Adrenal gland (tissue), 5 donors: ENCODE measurements at regions not wholly inside any gene's neighbourhood (a gene's known extent, or its start where the extent isn't known, plus 50 kb on each side); places are given as distances from the start of the nearest gene placed in this dataset.

Experiments
- CTCF ChIP-seq, 6 experiments: fragments of 450-650 bp in 4 of 6; fragments of 200-600 bp in 2 of 6; sonication (generic) in 1 of 6; IDR thresholded peaks; 1 replicate in 5 of 6; 2 replicates in 1 of 6; pipeline versions ENCODE4 v1.5.1 to v1.8.0; 2016 to 2021; ENCODE audit warnings: antibody characterized with exemption in 6 of 6, mild to moderate bottlenecking in 2 of 6, moderate library complexity in 1 of 6
- POLR2A ChIP-seq, 2 donors: fragments of 450-650 bp; IDR thresholded peaks; one replicate each; pipeline ENCODE4 v1.6.1; 2017; ENCODE audit warnings: antibody characterized with exemption in 2 of 2, mild to moderate bottlenecking in 2 of 2, moderate library complexity in 1 of 2
- donor health status: DM: no; HTN: no; CAD: no.

DNA sequence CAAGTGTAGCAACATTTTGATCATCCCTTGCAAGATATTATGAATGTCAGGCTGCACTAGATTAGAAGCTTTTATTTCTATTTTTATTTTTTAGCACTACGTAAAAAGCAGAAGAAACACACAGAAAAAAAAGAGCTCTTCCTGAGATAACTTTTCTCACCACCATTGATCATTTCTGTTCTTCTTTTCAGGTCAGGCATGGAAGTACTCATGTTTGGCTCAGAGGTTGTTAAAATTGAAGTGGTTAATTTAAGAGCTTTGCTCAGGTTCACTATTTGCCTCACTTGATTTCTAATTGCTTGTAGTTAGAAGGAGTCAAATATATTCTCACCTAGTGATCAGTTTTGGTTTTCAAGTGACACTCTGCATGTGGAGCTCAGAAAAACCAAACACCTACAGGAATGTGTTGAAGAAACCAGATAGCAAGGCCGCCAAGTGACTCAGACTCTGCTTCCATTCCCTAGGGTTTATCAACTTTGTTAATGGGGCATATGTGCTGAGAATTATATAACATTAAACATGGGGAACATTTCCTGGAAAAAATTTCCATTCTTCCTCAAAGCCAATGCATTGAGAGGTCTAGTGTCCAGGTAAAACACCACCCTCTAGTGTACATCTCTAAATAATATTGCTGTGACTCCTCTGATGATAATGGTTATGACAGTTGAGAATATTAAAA is 679.8 kb downstream of the CETN3 start:
- TF ChIP-seq CTCF (IDR thresholded peaks at IDR 0.05) (no peak), POLR2A (IDR thresholded peaks at IDR 0.05) (no peak)
